NCI-H748 (cell line): ENCODE measurements at regions not wholly inside any gene's neighbourhood (a gene's known extent, or its start where the extent isn't known, plus 50 kb on each side); places are given as distances from the start of the nearest gene placed in this dataset.

ENCODE experiments used
- DNase-seq: peaks from one replicate; lab custom pipeline; 2025; ENCODE audit not compliant: unreplicated experiment; lab: John Stamatoyannopoulos, UW

DNA sequence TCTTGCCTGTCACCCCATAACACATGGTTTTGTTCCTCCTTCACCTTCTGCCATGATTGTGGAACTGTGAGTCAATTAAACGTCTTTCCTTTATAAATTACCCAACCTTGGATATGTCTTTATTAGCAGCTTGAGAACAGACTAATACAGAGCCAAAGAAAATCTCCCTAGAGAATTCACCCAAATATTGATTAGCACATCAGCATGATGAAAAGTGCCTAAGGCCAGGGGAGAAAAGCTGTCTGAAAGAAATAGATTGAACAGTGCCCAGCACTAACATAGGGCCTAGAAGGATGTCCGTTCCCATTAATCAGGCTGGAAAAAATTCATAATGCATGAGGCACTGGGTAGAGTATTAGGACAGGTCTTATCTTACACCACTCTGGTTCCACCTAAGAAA, 111.9 kb upstream of the CALN1 start:
- DNase-seq = no peak

DNA sequence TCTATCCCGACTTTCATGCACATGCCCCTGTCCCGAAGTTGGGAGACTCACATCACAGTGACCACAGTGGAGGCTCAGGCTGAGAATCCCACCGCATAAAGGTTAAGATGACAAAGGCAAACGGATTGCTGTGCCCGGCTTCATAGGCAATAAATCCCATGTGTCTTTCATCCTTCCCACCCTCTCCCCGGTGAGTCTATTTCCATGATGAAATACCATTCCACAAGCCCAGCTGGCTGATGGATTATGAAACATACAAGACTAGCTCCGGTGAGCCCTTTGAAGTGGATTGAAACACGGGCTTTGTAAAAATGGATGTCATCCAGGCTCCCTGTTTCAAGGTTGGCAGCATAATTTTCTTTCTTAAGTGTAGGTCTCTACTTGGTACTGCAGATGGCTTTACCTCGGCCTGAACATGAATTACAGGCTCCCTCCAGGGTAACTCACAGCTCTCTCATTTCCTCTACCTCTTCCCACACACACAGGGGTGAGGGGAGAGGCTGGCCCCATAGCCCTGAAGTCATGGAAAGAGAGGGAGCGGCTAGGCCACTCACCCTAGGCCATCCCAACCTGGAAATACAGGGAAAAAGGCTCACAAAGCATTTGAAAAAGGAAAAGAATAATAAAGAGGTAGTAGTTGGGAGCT, 92.0 kb upstream of the CALN1 start:
- no peak for DNase-seq

DNA sequence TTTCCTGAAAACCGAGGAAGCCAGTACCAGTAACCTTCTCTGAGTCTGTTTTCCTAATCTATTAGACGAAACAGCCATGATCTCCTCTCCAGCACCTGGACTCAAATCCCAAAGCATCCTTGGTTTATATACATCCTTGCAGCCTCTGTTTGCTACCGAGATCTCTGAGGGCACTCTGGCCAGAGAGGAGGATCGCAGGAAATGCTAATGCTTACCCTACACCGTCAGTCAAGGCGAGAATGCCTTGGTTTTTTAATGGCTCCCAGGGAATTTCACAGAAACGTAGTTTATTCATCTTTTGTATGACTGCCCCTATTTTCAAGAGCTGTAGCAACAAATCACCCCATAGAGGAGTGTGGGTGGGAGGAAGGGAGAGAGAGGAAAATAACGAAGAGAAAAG, 91.5 kb upstream of the CALN1 start:
- DNase-seq = no peak

DNA sequence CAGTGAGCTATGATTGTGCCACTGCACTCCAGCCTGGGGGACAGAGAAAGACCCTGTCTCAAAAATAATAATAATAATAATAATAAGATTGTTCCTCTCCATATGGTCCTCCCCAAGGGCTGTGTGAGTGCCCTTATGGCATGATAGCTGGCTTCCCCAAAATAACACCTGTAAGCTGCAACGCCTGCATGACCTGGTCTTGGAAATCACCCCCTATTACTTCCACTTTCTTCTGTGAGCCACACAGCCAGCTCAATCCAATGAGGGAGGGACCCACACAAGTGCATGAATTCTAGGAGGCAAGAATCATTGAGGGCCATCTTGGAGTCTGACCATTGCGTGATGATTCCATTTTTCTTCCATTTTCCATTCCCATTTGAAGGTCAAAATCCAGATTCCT, 82.7 kb upstream of the CALN1 start:
- no peak for DNase-seq

DNA sequence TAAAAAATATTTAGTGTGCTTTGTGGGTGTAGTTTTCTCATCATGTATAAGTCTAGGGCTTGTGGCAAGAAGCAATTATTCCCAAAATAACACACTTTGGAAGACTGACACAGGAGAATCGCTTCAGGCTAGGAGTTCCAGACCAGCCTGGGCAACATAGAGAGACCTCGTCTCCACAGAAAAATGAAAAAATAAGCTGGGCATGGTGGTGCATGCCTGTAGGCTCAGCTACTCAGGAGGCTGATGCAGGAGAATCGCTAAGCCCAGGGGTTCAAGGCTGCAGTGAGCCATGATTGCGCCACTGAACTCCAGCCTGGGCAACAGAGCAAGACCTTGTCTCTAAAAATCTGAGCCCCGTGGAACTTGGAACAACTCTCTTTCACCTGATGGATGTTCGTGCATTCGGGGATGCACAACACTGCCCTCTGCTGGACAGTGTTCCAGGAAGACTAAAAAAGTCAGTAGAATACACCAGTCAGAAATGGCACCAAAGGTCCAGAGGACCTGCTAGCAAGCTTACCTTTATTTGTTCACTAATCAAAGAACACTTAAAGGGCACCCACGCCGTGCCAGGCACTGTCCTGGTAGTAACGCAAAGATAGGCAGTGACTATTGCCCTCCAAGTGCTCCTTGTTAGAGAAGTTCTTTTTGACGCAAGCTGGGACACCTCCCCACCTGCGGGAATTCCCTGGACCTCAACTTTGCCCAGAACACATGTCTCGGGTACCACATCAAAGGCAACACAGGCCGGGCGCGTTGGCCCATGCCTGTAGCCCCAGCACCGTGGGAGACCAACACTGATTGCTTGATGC, 81.9 kb upstream of the CALN1 start:
- peak; percentile 76 for DNase-seq

DNA sequence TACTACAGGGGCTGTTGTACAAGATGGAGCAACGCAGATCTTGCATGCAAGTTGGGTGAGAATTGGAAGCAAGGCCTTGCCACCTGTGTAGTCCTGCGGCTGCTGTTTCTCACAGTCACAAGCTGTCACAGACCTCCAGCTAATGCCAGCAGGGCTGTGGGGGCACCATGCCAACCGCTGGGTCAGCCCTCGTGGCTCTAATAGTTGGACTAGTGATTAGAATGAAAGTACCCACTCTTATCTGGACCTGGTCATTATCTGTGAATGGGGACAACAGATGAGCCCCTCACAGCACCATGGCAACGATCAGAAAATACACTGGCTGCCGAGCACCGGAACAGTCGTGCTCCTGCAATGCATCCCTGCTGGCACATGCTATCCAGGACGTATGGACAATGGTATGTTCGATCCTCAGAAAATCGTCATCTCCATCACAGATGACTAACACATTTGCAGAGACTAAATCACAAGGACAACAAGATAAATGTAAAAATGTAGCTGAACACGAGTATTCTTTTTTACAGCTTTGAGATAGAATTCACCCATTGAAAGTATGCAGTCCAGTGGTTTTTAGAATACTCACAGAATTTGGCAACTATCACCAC, 80.4 kb upstream of the CALN1 start:
- DNase-seq = peak; percentile 85

DNA sequence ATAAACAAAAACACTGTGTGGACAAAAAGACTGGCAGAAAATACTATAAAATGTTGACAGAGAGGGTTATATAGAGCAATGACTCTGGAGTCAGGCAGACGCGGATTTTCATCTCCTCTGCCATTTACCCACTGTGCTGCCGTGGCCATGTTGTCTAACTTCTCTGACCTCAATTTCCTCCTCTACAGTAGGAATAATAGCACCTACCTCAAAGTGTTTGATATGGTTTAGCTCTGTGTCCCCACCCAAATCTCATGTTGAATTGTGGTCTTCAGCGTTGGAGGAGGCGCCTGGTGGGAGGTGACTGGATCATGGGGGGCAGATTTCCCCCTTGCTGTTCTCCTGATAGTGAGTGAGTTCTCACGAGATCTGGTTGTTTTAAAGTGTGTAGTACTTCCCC, 78.2 kb upstream of the CALN1 start:
- DNase-seq = no peak

DNA sequence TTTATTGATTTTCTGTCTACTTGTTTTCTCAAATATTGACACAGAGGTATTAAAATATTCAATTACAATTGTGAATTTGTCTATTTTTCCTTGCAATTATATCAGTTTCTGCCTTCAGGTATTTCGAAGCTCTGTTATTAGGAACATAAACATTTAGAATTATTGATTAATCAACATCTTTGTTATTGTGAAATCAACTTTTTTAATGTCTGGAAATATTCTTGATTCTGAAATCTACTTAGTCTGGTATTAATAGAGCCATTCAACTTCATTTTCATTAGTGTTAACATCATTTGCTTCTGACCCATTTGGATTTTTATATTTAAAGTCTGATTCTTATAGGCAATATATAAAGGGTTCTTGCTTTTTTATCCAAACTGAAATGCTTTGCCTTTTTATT, 69.8 kb upstream of the CALN1 start:
- no peak for DNase-seq

DNA sequence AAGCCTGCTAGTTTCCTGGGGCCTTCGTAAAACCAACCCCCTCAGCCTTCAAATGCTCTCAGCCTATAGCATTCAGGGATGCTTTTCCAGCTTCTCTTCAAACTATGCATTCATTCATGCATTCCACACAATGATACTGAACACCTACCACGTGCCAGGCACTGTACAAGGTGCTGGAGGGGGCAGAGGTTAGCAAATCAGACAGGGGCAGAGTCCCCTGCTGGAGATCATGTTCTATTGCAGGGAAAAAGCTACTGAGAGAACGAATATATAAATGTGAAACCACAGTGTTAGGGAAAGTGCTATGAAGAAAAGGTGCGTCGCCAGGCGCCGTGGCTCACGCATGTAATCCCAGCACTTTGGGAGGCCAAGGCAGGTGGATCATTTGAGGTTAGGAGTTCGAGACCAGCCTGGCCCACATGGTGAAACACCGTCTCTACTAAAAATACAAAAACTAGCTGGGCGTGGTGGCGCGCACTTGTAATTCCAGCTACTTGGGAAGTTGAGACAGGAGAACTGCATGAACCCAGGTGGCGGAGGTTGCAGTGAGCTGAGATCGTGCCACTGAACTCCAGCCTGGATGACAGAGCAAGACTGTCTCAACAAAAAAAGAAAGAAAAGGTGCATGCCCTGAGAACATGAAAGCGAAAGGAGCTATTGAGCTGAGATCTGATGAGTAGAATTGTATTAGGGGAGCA, 64.6 kb upstream of the CALN1 start:
- no peak for DNase-seq

DNA sequence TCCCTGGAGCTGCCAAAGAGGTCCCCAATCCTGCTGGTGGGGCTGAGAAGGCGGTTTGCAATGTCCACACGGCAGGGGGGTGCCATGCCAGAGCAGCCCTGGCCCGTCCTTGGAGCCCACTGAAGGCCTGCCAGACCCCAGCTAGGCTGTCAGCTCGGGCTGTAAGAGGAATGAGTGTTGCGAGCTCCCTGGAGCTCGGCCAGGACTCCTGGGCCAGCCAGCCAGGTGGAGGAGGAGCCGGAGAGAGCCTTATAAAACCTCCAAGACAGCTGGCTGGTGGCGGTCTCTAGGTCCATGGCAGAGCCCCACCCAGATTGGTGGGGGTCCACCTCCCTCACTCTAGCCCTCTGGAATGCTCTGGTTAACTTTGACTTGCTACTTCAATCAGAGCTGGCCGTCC, 55.1 kb upstream of the CALN1 start:
- DNase-seq = peak; percentile 5

DNA sequence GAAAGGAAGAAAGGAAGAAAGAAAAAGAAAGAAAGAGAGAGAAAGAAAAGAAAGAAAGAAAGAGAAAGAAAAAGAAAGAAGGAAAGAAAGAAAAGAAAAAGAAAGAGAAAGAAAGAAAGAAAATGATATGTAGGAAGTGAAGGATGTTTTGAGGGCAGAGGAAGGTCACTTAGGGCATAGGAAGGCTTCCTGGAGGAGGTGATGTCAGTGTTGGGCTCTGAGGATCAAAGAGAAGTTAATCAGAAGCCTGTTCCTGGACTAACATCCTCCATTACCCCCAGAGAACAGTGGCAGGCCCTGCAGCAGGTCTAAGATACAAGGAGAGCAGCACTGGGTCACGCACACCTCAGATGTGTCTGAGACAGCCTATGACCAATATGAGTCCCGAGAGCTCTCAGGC, 54.7 kb upstream of the CALN1 start:
- DNase-seq = no peak

DNA sequence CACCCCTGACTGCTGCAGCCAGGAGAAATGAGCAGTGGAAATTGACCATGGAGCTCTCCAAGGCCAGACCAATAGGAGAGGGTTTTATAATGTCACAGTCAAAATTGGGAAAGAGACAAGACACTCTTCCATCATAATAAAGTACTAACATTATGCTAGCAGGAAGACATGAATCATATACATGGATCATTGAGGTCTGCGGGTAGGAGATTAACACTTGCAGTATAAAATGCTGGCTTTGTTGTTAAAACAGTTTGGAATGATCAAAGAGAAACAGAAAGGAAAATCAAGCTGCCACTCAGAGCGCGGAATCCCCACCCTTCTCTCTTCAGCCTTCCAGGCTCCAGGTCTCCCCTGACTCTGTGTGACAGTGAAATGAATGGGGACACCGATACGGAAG, 53.4 kb upstream of the CALN1 start:
- no peak for DNase-seq

DNA sequence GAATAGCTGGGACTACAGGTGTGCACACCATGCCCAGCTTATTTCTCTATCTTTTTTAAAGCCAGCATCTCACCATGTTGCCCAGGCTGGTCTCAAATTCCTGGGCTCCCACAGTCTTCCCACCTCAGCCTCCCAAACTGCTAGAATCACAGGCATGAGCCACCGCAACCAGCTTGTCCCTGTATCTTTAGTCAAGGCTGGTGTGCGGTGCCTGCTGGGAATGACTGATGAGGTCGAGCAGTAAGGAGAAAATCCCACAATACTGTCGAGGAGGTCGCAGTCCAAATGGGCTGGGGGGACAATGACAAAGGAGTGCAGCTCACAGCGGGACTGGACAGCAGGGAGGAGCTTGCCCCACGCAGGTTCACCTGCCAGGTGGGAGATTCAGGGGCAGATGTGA, 50.2 kb upstream of the CALN1 start:
- DNase-seq = no peak
